T-helper 2 cell treated with Interferon-gamma antibody and Interleukin-4, amounts not matched to agents 5 μg/mL and 100 μg/mL, for 36 hours (primary cell): ENCODE measurements at regions not wholly inside any gene's neighbourhood (a gene's known extent, or its start where the extent isn't known, plus 50 kb on each side); places are given as distances from the start of the nearest gene placed in this dataset.

Source experiments
- DNase-seq: peaks from one replicate; pipeline ENCODE4 v3.0.0; 2021; ENCODE audit warnings: low spot score
- H3K27ac Mint-ChIP-seq: one replicate; pipeline ENCODE4 v1.8.0; 2021; ENCODE audit warnings: mild to moderate bottlenecking, mixed read lengths
- H3K27me3 Mint-ChIP-seq: one replicate; pipeline ENCODE4 v1.8.0; 2021; ENCODE audit warnings: low read depth, mixed read lengths
- H3K36me3 Mint-ChIP-seq: one replicate; pipeline ENCODE4 v1.8.0; 2021; ENCODE audit warnings: low read depth, mixed read lengths
- H3K4me1 Mint-ChIP-seq: one replicate; pipeline ENCODE4 v1.8.0; 2021; ENCODE audit warnings: low read depth, mixed read lengths
- H3K4me3 Mint-ChIP-seq: one replicate; pipeline ENCODE4 v1.8.0; 2022; ENCODE audit warnings: mild to moderate bottlenecking, moderate library complexity, mixed read lengths
- H3K9me3 Mint-ChIP-seq: one replicate; pipeline ENCODE4 v1.8.0; 2021; ENCODE audit warnings: mixed read lengths

DNA sequence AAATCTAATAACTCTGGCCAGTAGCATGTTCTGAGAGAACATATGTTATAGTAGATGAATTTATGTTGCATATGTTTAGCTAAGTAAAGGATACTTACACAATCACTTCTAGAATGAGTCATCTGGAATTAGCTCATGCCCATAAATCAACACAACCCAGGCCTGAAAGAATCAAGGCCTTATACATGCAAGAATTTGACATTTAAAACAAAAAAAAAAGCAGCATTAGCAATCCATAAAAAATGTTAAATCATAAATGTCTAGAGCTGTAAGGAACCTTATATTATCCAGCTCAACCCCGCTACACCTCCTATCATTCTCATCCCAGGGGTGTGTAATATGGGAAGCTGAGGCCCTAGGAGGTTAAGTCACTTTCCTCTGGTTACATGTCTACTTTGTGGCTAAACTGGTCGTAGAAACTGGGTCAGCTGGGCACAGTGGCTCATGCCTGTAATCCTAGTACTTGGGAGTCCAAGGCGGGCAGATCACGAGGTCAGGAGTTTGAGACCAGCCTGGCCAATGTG lies 105.2 kb upstream of the CARMIL1 start:
- Mint-ChIP-seq H3K9me3 (no peaks in the 10 kb centered on the region), H3K4me1 (peaks cover 75% of the 10 kb centered on the region), H3K27me3 (no peaks in the 10 kb centered on the region), H3K36me3 (peaks cover 3% of the 10 kb centered on the region), H3K27ac (peak overlapping the region; percentile 53), H3K4me3 (no peak overlapping the region)
- no peak for DNase-seq

DNA sequence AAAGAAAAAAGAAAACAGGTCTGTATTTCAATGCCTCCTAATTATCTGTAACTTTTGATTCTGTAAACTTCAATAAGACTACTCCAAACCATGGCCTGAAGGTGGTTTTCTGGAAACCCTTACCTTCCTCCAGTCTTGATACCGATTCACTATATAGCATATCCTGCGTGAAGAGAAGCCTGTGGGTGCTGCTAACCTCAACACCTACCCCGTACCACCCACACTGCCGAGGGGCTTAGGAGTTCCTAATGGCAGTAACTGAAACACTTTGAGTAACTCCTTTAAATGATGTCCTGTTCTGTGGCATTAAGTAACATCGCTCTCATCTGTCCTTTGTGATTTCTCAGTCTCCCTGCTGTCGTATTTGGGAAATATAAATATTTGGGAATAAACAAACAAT lies 104.5 kb upstream of the CARMIL1 start:
- H3K4me3 Mint-ChIP-seq = no peak overlapping the region
- H3K4me1 Mint-ChIP-seq = peaks cover 77% of the 10 kb centered on the region
- peaks cover 3% of the 10 kb centered on the region for H3K36me3 Mint-ChIP-seq
- no peak for DNase-seq
- H3K27ac Mint-ChIP-seq = peak overlapping the region; percentile 37
- no peaks in the 10 kb centered on the region for H3K27me3 Mint-ChIP-seq
- no peaks in the 10 kb centered on the region for H3K9me3 Mint-ChIP-seq

DNA sequence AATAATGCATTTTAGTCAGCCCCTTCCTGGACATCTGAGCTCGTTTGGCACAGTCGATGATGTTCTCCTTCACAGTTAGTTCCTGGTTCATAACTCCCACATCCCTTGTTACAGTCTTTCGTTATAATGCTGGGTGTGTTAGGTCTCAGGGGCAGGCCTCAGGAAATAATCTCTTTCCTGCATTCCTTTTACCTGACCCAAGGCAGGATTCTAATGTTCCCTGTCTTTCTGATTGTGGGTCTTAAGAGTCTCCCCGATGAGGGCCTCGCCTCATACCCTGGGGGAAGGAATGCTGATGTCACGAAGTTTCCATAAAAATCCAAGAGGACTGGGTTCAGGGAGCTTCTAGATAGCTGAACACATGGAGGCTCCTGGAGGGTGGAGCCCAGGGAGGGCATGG lies 104.0 kb upstream of the CARMIL1 start:
- H3K9me3 Mint-ChIP-seq = no peaks in the 10 kb centered on the region
- no peak overlapping the region for H3K4me3 Mint-ChIP-seq
- no peak for DNase-seq
- H3K36me3 Mint-ChIP-seq = peaks cover 3% of the 10 kb centered on the region
- H3K27ac Mint-ChIP-seq = no peak overlapping the region
- peaks cover 75% of the 10 kb centered on the region for H3K4me1 Mint-ChIP-seq
- no peaks in the 10 kb centered on the region for H3K27me3 Mint-ChIP-seq

- no peak for DNase-seq
- no peaks in the 10 kb centered on the region for H3K9me3 Mint-ChIP-seq
- H3K4me1 Mint-ChIP-seq = peaks cover 75% of the 10 kb centered on the region
- peaks cover 3% of the 10 kb centered on the region for H3K36me3 Mint-ChIP-seq
- peak overlapping the region; percentile 66 for H3K27ac Mint-ChIP-seq
- H3K27me3 Mint-ChIP-seq = no peaks in the 10 kb centered on the region
- H3K4me3 Mint-ChIP-seq = no peak overlapping the region
These were observed 103.5 kb upstream of the CARMIL1 start for GRCh38 chr6:25175681-25176080.

DNA sequence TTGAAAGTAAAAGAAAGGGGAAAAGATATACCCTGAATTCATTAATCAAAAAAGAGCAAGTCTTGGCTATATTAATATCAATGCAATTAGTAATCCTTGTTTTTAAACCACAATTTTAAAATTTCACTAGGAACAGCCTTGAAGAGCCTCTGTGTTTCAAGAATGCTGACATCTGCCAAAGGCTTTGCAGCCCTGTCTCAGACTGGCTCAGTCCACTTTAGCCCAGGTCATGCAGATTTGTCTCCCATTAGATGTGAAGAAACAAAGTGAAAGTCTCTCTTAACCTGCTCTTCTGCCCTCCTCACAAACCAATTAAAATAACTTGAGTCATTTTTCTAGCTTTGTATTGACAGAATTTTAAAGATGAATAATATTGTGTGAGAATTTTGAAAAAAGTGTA lies 102.7 kb upstream of the CARMIL1 start:
- H3K27ac Mint-ChIP-seq = peak overlapping the region; percentile 38
- no peaks in the 10 kb centered on the region for H3K9me3 Mint-ChIP-seq
- H3K36me3 Mint-ChIP-seq = peaks cover 3% of the 10 kb centered on the region
- DNase-seq = no peak
- peaks cover 70% of the 10 kb centered on the region for H3K4me1 Mint-ChIP-seq
- H3K27me3 Mint-ChIP-seq = no peaks in the 10 kb centered on the region
- H3K4me3 Mint-ChIP-seq = peak overlapping the region; percentile 46

GRCh38 chr6:25177500-25178028 lies 101.6 kb upstream of the CARMIL1 start:
- no peaks in the 10 kb centered on the region for H3K9me3 Mint-ChIP-seq
- H3K27ac Mint-ChIP-seq = no peak overlapping the region
- no peak overlapping the region for H3K4me3 Mint-ChIP-seq
- H3K36me3 Mint-ChIP-seq = peaks cover 3% of the 10 kb centered on the region
- H3K27me3 Mint-ChIP-seq = no peaks in the 10 kb centered on the region
- peaks cover 71% of the 10 kb centered on the region for H3K4me1 Mint-ChIP-seq
- no peak for DNase-seq

GRCh38 chr6:25178336-25179035 lies 100.7 kb upstream of the CARMIL1 start:
- Mint-ChIP-seq H3K27ac (peak overlapping the region; percentile 83), H3K9me3 (no peaks in the 10 kb centered on the region), H3K4me3 (peak overlapping the region; percentile 59), H3K4me1 (peaks cover 68% of the 10 kb centered on the region), H3K36me3 (no peaks in the 10 kb centered on the region), H3K27me3 (no peaks in the 10 kb centered on the region)
- no peak for DNase-seq

DNA sequence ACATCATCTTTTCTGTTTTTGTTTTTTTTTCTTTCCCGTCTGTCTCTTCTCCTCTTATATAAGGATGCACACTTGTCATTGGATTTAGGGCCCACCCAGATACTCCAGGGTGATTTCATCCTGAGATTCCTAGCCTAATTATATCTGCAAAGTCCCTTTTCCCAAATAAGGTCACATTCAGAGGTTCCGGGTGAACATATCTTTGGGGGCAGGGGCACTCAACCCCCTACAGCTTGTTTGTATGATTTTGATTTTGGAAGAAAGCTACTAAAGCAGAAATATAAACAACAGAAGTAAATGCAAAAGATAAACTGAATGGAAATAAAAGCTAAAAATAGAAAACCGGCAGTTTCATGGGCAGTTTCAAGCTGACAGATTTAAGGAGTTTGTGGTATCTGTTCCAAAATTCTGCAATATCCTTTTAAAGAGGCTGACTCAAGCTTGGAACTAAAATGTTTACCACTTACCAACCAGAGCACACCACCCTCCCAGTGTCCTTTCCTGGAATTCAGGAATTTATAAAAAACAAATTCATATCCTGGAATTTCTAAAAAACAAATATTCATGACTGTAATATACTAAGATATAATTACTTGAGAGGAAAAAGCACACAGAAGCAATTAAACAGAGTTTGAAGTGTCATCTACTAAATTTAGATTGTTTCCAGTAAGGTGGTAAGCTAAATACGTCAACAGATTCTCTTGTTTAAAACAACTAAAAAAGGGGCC lies 100.0 kb upstream of the CARMIL1 start:
- Mint-ChIP-seq H3K27ac (peak overlapping the region; percentile 83), H3K9me3 (no peaks in the 10 kb centered on the region), H3K36me3 (no peaks in the 10 kb centered on the region), H3K4me3 (peak overlapping the region; percentile 59), H3K4me1 (peaks cover 63% of the 10 kb centered on the region), H3K27me3 (peaks cover 2% of the 10 kb centered on the region)
- DNase-seq = no peak

DNA sequence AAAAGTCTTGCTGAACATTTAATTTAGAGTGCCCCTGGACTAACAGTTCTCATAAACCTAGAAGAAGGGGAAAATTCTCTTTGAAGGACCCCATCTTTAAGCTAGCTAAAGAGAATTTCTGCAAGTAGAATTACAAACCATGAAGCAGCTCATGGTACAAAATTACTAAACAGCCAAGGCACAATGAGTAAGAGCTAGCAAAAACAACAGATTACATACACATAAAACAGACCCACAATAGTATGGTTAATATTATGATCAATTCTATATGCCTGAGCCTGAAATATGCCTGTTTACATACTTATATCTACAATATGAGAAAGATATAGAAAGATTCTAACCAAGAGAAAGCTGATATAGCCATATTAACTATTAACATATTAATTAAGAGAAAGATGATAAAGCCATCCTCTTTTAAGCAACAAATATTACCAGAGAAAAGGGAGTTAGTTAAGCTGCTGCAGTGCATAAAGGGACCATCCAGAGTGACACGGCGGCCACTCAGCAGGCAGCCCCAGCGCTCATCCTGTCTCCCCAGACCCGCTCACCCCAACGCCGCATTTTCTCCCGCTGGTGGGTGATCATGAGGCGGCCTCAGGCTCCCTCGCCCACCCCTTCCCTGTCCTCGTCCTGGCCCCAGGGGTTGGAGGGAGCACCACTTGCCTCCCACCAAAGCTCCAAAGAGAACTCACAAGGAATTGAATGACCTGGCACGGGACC lies 98.4 kb upstream of the CARMIL1 start:
- Mint-ChIP-seq H3K4me3 (no peak overlapping the region), H3K36me3 (no peaks in the 10 kb centered on the region), H3K4me1 (peaks cover 50% of the 10 kb centered on the region), H3K27me3 (peaks cover 2% of the 10 kb centered on the region), H3K9me3 (no peaks in the 10 kb centered on the region), H3K27ac (no peak overlapping the region)
- no peak for DNase-seq

DNA sequence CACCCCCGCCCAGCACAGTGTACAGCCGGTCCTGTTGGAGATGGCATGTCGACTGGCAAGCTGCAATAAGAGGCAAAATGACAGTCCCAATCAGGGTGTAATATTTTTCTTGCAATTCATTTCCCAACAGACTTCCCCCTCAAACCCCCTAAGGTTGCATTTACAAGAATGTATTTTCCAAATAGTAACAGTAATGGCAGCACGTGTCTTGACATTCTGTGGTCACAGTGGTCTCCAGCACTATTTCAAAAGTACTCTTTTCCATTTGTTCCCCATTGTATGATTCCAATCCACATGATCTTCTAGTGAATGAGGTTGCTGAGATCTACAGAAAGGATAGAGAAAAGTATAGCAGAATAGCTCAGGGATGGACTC lies 97.8 kb upstream of the CARMIL1 start:
- Mint-ChIP-seq H3K4me3 (no peak overlapping the region), H3K27ac (no peak overlapping the region)
- DNase-seq = no peak

GRCh38 chr6:25181923-25182322 lies 97.3 kb upstream of the CARMIL1 start:
- Mint-ChIP-seq H3K27ac (no peak overlapping the region), H3K9me3 (no peaks in the 10 kb centered on the region), H3K36me3 (no peaks in the 10 kb centered on the region), H3K4me1 (peaks cover 41% of the 10 kb centered on the region), H3K27me3 (peaks cover 4% of the 10 kb centered on the region), H3K4me3 (no peak overlapping the region)
- DNase-seq = no peak

More for the DNA sequence above, 97.8 kb upstream of the CARMIL1 start:
- Mint-ChIP-seq H3K4me1 (peaks cover 44% of the 10 kb centered on the region), H3K36me3 (no peaks in the 10 kb centered on the region), H3K9me3 (no peaks in the 10 kb centered on the region), H3K27me3 (peaks cover 2% of the 10 kb centered on the region)

- Mint-ChIP-seq H3K4me3 (no peak overlapping the region), H3K4me1 (peaks cover 12% of the 10 kb centered on the region), H3K27ac (no peak overlapping the region), H3K9me3 (no peaks in the 10 kb centered on the region), H3K36me3 (no peaks in the 10 kb centered on the region), H3K27me3 (peaks cover 24% of the 10 kb centered on the region)
- DNase-seq = no peak
These were observed 92.3 kb upstream of the CARMIL1 start for GRCh38 chr6:25186919-25187318.

GRCh38 chr6:25188232-25188631 lies 90.9 kb upstream of the CARMIL1 start:
- Mint-ChIP-seq H3K9me3 (no peaks in the 10 kb centered on the region), H3K27me3 (peaks cover 34% of the 10 kb centered on the region), H3K4me3 (no peak overlapping the region)

More at GRCh38 chr6:25188232-25188631, 90.9 kb upstream of the CARMIL1 start:
- no peaks in the 10 kb centered on the region for H3K36me3 Mint-ChIP-seq
- H3K4me1 Mint-ChIP-seq = peaks cover 2% of the 10 kb centered on the region
- H3K27ac Mint-ChIP-seq = no peak overlapping the region
- DNase-seq = no peak
